Testis (tissue), 2 donors: ENCODE measurements at regions not wholly inside any gene's neighbourhood (a gene's known extent, or its start where the extent isn't known, plus 50 kb on each side); places are given as distances from the start of the nearest gene placed in this dataset.

Source experiments
- CTCF ChIP-seq, 3 experiments: fragments of 450-650 bp in 2 of 3; fragments of 200-600 bp in 1 of 3; sonication (generic) in 1 of 3; IDR thresholded peaks; one replicate each; pipeline ENCODE4 v1.5.1; 2016 to 2019; ENCODE audit warnings: antibody characterized with exemption in 3 of 3, mild to moderate bottlenecking in 2 of 3, moderate library complexity in 1 of 3
- POLR2A ChIP-seq: fragments of 450-650 bp; IDR thresholded peaks from one replicate; pipeline ENCODE4 v1.6.1; 2017; ENCODE audit warnings: antibody characterized with exemption, mild to moderate bottlenecking, moderate library complexity

- no peak for TF ChIP-seq CTCF (IDR thresholded peaks at IDR 0.05)
- TF ChIP-seq POLR2A = no peak
Observed at GRCh38 chr2:122960759-122961641, 1064.1 kb upstream of the CNTNAP5 start.
